D721Med (cell line): ENCODE measurements at regions not wholly inside any gene's neighbourhood (a gene's known extent, or its start where the extent isn't known, plus 50 kb on each side); places are given as distances from the start of the nearest gene placed in this dataset.

Experiments used
- DNase-seq: peaks from one replicate; pipeline ENCODE4 v3.0.0; 2011; ENCODE audit warnings: low spot score; ENCODE audit not compliant: insufficient read length
- FAIRE-seq: peaks from 2 replicates; lab custom pipeline; 2011; peaks lifted over from hg19 to GRCh38; lab: Jason Lieb, UNC
- TF ChIP-seq, protein P1 (sequence below): IDR thresholded peaks from 2 replicates; pipeline ENCODE4 v1.5.1; 2012; ENCODE audit warnings: mild to moderate bottlenecking, control low read depth; ENCODE audit not compliant: insufficient read depth; ENCODE audit errors: missing control alignments

DNA sequence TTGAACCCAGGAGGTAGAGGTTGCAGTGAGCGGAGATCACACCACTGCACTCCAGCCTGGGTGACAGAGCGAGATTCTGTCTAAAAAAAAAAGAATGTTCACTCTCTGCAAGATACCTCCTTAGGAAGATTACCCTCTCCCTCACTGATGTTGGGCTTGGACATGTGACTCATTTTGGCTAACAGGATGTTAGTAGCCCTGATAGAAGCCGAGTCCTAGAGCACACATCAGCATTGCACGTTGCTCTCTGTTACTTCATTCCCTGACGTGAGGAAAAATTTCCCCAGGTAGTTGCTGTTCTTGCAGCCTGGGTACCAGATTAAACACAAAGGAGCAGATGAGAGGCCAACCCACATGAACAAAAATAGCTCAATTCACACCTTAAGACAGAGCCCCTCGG, 78.1 kb upstream of the PRICKLE2 start:
- no peak for DNase-seq
- FAIRE-seq: no peak

DNA sequence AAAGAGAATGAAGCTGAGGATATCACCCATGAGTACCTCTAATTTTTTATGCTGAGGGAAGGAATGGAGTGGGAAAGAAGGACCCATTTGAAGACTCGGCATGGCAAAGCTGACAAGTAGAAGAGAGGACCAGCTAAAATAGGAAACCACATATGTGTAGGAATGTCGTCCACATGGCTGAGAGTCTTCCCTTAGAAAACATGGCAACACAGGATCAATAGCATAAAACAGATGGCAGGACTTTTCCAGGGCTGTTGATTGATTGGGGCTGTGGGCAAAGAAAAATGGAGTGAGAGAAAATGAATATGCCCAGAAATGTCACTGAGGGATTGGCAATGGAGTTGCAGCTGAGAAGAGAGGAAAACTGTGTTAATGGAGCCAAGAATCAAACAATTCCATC, 76.2 kb upstream of the PRICKLE2 start:
- DNase-seq: no peak
- FAIRE-seq: no peak
- TF ChIP-seq, protein P1, sequence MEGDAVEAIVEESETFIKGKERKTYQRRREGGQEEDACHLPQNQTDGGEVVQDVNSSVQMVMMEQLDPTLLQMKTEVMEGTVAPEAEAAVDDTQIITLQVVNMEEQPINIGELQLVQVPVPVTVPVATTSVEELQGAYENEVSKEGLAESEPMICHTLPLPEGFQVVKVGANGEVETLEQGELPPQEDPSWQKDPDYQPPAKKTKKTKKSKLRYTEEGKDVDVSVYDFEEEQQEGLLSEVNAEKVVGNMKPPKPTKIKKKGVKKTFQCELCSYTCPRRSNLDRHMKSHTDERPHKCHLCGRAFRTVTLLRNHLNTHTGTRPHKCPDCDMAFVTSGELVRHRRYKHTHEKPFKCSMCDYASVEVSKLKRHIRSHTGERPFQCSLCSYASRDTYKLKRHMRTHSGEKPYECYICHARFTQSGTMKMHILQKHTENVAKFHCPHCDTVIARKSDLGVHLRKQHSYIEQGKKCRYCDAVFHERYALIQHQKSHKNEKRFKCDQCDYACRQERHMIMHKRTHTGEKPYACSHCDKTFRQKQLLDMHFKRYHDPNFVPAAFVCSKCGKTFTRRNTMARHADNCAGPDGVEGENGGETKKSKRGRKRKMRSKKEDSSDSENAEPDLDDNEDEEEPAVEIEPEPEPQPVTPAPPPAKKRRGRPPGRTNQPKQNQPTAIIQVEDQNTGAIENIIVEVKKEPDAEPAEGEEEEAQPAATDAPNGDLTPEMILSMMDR: no peak

More for the DNA sequence above, 78.1 kb upstream of the PRICKLE2 start:
- TF ChIP-seq, protein P1: no peak

DNA sequence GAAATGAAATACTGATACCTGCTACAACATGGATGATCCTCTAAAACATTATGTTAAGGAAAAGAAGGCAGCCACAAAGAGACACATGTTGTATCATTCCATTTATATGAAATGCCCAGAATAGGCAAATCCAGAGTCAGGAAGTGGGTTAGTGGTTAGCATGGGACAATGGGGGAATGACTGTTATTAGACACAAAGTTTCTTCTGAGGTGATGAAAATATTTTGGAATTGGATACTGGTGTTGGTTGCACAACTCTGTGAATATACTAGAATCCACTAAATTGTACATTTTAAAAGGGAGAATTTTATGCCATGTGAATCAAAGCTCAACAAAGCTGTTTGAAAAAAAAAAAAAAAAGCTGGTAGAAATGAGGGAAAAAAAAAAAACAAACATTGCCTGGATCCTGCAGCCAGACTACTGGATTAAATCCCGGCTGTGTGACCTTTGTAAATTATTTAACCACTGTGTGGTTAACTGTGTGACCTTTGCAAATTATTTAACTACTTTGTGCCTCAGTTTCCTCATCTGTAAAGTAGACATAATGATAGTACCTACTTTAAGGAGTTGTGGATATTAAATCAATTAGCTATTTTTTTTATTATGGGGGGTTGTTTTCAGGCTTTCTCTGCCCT, 75.6 kb upstream of the PRICKLE2 start:
- TF ChIP-seq, protein P1: no peak
- FAIRE-seq (no peak), DNase-seq (no peak)

DNA sequence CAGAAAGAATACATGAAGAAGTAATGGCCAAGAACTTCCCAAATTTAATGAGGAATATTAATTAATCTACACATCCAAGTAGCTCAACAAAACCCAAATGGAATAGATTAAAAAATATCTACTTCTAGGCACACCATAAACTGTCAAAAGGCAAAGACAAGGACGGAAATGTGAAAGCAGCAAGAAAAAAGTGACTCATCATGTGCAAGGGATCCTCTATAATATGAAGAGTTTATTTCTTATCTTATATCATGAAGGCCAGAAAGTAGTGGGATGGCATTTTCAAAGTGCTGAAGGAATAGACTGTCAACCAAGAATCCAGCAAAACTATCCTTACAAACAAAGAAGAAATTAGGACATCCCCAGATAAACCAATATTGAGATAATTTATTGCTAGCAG, 73.9 kb upstream of the PRICKLE2 start:
- TF ChIP-seq, protein P1: no peak
- FAIRE-seq: no peak
- DNase-seq: no peak

DNA sequence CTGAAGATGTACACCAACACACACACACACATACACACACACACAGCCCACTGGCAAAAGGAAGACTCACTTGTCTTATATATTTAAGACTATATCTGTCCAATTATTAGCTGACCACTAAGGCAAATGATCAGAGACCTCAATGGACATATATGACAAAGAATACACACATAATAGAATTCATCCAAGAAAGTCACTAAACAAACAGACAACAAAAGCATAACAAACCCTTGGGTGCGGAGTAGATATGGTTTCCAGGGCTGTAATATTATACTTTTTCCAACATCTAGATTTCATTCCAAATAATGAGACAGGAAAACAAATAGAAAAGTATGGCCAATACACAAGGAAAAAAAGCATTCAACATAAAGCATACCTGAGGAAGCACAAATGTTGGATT, 72.3 kb upstream of the PRICKLE2 start:
- DNase-seq (no peak), FAIRE-seq (no peak)
- TF ChIP-seq, protein P1: no peak

DNA sequence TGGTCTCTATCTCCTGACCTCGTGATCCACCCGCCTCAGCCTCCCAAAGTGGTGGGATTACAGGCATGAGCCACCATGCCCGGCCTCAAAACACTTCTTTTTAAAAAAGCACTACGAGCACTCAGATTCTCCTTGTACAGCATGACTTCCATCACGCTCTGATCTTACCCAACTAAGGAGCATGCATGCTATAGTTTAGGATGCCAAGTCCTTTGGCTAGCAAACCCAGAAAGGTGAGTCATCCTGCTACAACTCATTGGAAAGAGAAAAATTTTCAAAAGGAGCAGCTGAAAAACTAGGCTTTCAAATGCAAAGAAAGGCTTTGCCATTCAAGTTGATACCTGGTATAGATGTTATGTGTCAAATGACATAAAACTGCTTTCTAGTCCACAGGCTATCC, 70.3 kb upstream of the PRICKLE2 start:
- DNase-seq: no peak
- TF ChIP-seq, protein P1: no peak
- no peak for FAIRE-seq

DNA sequence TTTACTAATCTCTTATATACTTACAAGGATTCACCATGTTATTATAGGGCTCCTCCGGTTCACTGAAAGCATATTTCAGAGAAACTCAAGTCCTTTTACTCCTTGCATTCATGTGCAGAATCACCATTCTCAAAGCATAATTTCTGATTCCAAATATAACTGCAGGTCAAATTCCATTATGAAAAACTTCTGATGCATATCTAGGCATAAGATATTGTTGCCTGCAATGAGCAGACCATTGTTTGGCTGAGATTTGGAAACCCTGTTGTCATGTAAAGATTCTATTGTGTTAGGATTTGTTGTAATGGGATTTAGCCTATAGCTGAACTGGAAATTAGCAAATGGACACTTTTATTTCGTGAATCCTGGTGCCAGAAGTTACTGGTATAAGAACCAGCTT, 69.5 kb upstream of the PRICKLE2 start:
- TF ChIP-seq, protein P1: no peak
- FAIRE-seq (no peak), DNase-seq (no peak)
